HS-27A (cell line): ENCODE measurements at regions not wholly inside any gene's neighbourhood (a gene's known extent, or its start where the extent isn't known, plus 50 kb on each side); places are given as distances from the start of the nearest gene placed in this dataset.
A peak's percentile ranks its signal among the peaks of the same experiment; 100 is the strongest.

Experiments used
- DNase-seq: peaks from one replicate; pipeline ENCODE4 v3.0.0-alpha.2; 2012; ENCODE audit warnings: low read depth, missing footprints

GRCh38 chrX:51798701-51799100, 55.5 kb downstream of the GSPT2 start:
- no peak for DNase-seq

DNA sequence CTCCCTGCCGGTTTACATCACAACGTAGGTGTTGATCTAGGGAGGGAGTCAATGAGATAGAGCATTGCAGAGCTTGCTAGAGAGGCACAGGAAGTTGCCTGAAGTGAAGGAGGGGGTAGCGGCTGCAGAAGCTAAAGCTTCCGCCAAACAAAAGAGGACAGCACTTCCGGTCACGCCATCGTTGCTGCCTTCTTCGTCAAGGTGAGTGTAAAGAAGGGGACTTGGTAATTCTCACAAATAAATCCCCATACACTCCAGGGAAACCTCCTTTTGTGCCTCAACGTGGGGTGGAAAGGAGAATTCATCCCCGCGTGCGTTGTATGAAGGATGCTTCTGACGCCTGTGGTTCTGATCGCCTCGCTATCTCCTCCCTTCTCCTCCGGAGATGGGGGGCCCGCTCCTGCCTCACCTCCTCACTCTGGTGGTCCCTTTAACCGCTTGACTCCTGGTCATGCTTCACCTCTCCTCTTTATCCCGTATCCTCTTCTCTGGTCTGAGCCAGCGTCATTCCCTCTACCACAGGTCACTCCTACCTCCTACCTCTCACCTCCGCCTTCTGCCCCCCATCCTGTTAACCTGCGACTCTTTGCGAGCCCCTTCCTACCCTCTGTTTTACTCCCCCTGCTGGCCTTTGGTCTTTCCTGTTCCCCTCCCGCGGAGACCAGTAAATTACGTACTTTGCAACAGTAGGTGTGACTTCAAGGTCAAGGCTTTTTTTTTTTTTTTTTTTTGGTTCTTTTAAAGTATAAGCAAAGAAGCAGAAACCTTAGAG, 59.9 kb downstream of the GSPT2 start:
- DNase-seq, result peak; percentile 3

DNA sequence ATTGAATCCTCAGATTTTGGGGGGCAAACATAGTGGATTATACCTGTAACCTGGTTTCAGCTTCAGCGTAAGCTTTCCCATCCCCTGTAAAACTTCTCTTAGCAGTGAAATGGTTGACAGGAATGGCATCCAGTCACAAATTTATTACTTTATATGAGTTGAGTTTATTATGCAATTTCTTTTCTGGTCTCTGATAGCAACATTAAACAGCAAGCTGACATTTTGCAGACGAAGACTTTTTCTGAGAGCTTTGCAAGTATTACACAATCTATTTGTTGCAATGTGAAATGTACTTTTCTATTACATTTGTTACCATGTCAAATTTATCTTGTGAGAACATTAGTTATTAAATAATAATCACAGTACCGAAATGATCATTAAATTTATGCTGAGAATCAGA, 60.6 kb downstream of the GSPT2 start:
- DNase-seq, result no peak

- DNase-seq, result no peak
Measured at GRCh38 chrX:51804741-51805140, 61.5 kb downstream of the GSPT2 start.

GRCh38 chrX:51813886-51814460, 70.7 kb downstream of the GSPT2 start:
- DNase-seq, result no peak

DNA sequence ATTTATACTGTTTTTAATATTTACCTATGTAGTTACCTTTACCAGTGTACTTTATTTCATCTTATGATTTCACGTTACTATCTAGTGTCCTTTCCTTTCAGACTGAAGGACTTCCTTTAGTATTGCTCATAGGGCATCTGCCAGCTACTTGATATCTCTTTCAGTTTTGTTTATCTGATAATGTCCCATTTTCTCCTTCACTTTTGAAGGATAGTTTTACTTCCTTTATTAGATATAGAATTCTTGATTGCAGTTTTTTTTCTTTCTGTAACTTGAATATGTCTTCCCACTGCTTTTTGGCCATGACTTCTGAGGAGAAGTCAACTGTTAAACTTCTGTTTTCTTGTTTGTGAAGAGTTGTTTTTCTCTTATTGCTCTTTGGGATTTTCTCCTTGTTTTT, 69.4 kb upstream of the MAGED1 start:
- DNase-seq, result no peak

- no peak for DNase-seq
Measured at GRCh38 chrX:51825436-51825835, 68.0 kb upstream of the MAGED1 start.

DNA sequence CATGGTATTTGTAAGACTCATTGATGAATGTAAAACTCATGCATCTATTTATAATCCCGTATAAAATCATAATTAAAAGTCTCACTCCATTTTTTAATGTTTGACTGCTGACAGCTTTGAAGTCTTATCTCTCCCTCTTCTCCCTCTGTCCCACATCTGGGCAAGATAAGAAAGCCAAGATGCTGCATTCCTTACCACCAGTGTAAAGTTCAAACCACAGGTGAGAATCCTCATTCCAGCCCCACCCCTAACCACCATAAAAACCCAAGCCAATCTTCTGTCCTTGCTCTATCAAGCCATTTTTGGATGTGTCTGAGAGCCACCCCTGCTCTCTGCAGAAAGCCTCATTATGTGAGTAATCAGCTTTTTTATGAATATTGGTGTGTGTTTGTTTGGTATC, 59.3 kb upstream of the MAGED1 start:
- DNase-seq, result no peak

DNA sequence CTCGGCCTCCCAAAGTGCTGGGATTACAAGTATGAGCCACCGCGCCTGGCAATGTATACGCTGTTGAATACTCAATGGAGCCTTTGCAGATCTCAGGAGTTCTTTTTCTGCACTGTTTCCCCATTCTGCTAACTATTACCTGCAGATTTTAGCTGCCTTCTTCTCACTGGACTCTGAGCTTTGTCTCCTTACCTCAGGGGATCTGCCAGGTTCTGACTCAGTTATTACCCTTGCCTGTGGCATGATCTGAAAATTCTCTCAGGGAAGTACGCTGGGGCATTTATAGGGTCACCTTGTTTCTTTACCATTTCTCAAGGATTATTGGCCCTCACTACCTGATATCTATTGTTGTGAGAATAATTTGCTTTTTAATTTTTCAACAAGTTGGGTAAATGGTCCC, 56.6 kb upstream of the MAGED1 start:
- DNase-seq, result no peak

- no peak for DNase-seq
Measured at GRCh38 chrX:51837451-51837850, 56.0 kb upstream of the MAGED1 start.

GRCh38 chrX:51837921-51838320, 55.5 kb upstream of the MAGED1 start:
- no peak for DNase-seq
